BE2C (cell line): ENCODE measurements at regions not wholly inside any gene's neighbourhood (a gene's known extent, or its start where the extent isn't known, plus 50 kb on each side); places are given as distances from the start of the nearest gene placed in this dataset.

Experiments
- DNase-seq: peaks from one replicate; pipeline ENCODE4 v3.0.0-alpha.2; 2020
- H3K27me3 ChIP-seq: fragments of 250-450 bp; sonication (Bioruptor Pico); 2 replicates; pipeline ENCODE4 v1.5.1; 2020; ENCODE audit warnings: mild to moderate bottlenecking
- H3K36me3 ChIP-seq: fragments of 250-450 bp; sonication (Bioruptor Pico); 2 replicates; pipeline ENCODE4 v1.5.1; 2020; ENCODE audit warnings: mild to moderate bottlenecking
- H3K4me1 ChIP-seq: fragments of 250-450 bp; sonication (Bioruptor Pico); 2 replicates; pipeline ENCODE4 v1.5.1; 2020
- H3K4me3 ChIP-seq: 2 replicates; pipeline ENCODE4 v1.5.1; 2011; ENCODE audit warnings: low read depth, low read length
- H3K9me3 ChIP-seq: fragments of 250-450 bp; sonication (Bioruptor Pico); 2 replicates; pipeline ENCODE4 v1.5.1; 2020
- TF ChIP-seq, protein P1 (sequence below): IDR thresholded peaks from 2 replicates; pipeline ENCODE4 v1.5.1; 2012; ENCODE audit warnings: mild to moderate bottlenecking, low read depth, low read length

DNA sequence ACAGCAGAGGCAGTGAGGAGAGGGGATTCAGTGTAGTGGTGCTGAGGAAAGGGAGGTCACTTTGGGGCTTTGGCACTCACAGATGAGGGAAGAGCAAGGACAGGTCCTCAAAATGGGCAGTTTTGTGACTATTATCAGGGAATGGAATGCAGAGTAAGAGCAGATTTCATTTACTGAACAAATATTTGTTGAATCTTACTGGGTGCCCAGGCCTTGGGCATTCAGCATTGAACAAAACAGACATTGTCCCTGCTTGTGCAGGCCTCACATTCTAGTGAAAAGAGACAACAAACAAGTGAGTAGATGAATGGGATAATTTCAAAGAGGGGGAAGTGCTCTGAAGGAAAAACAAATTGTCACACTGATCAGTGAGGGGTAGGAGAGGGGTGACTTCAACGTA lies 404.1 kb downstream of the DMRT2 start:
- no peaks in the 10 kb centered on the region for H3K36me3 ChIP-seq
- no peaks in the 10 kb centered on the region for H3K27me3 ChIP-seq
- no peak overlapping the region for H3K4me3 ChIP-seq
- no peaks in the 10 kb centered on the region for H3K4me1 ChIP-seq
- no peak for DNase-seq
- no peaks in the 10 kb centered on the region; the same call in 1 of the 2 replicates for H3K9me3 ChIP-seq
- TF ChIP-seq, protein P1, sequence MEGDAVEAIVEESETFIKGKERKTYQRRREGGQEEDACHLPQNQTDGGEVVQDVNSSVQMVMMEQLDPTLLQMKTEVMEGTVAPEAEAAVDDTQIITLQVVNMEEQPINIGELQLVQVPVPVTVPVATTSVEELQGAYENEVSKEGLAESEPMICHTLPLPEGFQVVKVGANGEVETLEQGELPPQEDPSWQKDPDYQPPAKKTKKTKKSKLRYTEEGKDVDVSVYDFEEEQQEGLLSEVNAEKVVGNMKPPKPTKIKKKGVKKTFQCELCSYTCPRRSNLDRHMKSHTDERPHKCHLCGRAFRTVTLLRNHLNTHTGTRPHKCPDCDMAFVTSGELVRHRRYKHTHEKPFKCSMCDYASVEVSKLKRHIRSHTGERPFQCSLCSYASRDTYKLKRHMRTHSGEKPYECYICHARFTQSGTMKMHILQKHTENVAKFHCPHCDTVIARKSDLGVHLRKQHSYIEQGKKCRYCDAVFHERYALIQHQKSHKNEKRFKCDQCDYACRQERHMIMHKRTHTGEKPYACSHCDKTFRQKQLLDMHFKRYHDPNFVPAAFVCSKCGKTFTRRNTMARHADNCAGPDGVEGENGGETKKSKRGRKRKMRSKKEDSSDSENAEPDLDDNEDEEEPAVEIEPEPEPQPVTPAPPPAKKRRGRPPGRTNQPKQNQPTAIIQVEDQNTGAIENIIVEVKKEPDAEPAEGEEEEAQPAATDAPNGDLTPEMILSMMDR = no peak

DNA sequence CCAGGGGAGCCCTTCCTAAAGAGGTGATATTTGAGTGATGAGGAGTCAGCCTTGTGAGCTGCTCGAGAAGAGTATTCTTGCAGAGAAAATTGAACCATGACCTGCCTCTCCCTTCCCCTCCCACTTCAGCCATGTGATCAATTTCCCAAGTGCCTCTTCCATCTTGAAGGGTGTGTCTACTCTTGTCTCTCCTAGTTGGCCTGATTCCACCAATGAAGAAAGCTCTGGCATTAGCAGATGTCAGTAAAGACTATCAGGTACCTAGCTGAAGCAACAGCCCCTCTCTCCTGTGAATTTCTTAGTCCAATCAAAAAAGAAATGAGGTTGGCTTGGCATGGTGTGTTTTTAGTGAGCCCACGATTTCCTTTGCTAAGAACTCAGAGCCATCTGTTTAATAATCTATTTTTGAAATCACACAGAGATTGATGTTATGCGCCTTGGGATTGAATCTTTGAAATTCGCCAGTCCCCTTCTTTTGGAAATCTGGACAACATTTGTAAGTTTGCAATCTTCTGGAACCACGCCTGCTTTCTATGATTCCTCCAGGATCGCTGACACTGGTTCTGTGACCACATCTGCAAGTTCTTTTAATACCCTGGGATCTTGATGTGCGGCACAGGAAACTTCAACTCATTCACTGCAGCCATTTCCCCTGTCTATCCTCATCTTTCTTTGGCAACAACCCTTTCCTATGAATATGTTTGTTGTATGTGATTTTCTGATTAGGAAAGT lies 404.6 kb downstream of the DMRT2 start:
- Histone ChIP-seq H3K4me1 (no peaks in the 10 kb centered on the region), H3K9me3 (no peaks in the 10 kb centered on the region; the same call in 1 of the 2 replicates), H3K36me3 (no peaks in the 10 kb centered on the region), H3K27me3 (no peaks in the 10 kb centered on the region), H3K4me3 (no peak overlapping the region)
- TF ChIP-seq, protein P1 = no peak
- DNase-seq = no peak

GRCh38 chr9:1455766-1456165 lies 405.6 kb downstream of the DMRT2 start:
- Histone ChIP-seq H3K4me3 (no peak overlapping the region), H3K36me3 (no peaks in the 10 kb centered on the region), H3K27me3 (no peaks in the 10 kb centered on the region), H3K4me1 (no peaks in the 10 kb centered on the region), H3K9me3 (no peaks in the 10 kb centered on the region; the same call in 1 of the 2 replicates)
- TF ChIP-seq, protein P1 = no peak
- DNase-seq = no peak

DNA sequence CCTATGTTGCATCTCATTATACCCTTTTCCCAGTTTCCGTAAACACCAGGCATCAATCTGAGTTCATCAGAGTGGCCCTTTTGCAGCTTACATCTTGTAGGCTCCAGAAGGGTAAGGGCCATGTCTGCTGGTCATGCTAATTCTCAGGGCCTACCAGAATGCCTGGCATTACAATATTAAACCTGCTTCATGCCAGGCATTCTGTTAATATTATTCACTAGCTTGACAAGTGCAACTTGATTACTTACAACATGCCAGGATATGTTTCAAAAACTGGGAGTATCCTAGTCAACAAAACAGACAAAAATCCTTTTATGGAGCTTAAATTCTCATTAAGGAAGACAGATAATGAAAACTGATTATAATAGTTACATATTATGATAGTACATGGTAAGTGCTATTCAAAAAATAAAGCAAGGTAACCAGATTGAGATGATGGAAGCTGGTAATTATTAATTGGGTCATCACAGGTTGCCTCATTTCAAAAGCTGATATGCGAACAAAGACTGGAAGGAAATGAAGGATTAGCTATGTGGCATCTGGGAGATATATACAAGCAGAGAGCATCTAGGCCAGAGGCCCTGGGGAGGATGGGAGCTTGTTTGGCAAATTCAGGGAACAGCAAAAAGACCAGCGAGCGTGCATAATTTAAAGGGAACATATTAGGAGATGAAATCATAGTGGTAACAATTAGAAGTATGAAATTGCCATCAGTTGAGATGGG lies 406.3 kb downstream of the DMRT2 start:
- H3K27me3 ChIP-seq = no peaks in the 10 kb centered on the region
- no peaks in the 10 kb centered on the region for H3K4me1 ChIP-seq
- H3K4me3 ChIP-seq = no peak overlapping the region
- H3K9me3 ChIP-seq = no peaks in the 10 kb centered on the region; the same call in 1 of the 2 replicates
- H3K36me3 ChIP-seq = no peaks in the 10 kb centered on the region
- TF ChIP-seq, protein P1 = no peak
- no peak for DNase-seq

DNA sequence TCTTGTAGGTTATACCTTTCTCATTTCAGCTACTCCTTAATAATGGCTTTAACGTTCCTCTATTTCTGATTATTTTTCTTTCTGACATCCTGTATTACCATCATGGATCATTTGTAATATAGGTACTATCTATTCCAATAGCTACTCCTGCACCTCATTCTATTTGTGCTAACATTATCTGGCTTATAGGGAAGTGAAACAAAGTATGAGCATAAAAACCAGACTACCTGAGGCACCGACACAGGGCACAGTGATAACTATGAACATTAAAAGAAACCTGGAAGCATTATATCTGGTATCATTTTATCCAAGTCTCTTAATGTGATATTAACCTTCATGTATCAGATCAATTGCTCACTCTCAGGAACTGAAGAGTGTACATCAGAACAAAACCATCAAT lies 407.3 kb downstream of the DMRT2 start:
- no peak for DNase-seq
- Histone ChIP-seq H3K36me3 (no peaks in the 10 kb centered on the region), H3K4me3 (no peak overlapping the region), H3K9me3 (no peaks in the 10 kb centered on the region; the same call in 1 of the 2 replicates), H3K4me1 (no peaks in the 10 kb centered on the region), H3K27me3 (no peaks in the 10 kb centered on the region)
- TF ChIP-seq, protein P1 = no peak

GRCh38 chr9:1458503-1458902 lies 408.3 kb downstream of the DMRT2 start:
- no peaks in the 10 kb centered on the region for H3K9me3 ChIP-seq
- no peak for DNase-seq
- no peaks in the 10 kb centered on the region for H3K27me3 ChIP-seq
- TF ChIP-seq, protein P1 = no peak
- no peaks in the 10 kb centered on the region for H3K4me1 ChIP-seq
- H3K36me3 ChIP-seq = no peaks in the 10 kb centered on the region
- no peak overlapping the region for H3K4me3 ChIP-seq
